Right cardiac atrium (tissue), 5 donors: ENCODE measurements at regions not wholly inside any gene's neighbourhood (a gene's known extent, or its start where the extent isn't known, plus 50 kb on each side); places are given as distances from the start of the nearest gene placed in this dataset.

Experiments used
- ATAC-seq, 2 donors: fragments of 200-7000 bp; cut with Tn5 transposase; one replicate each; pipeline versions ENCODE4 v1.8.0 to v1.9.1; 2020; ENCODE audit warnings: moderate library complexity in 2 of 2, mild to moderate bottlenecking in 1 of 2
- DNase-seq, 3 donors: peaks; one replicate each; pipeline ENCODE4 v3.0.0-alpha.2; 2020
- H3K27ac ChIP-seq: one replicate; pipeline ENCODE4 v1.5.1; 2013; ENCODE audit warnings: mild to moderate bottlenecking, low read length, control low read depth, moderate library complexity
- H3K27me3 ChIP-seq: one replicate; pipeline ENCODE4 v1.6.1; 2013; ENCODE audit not compliant: control insufficient read depth, insufficient read depth
- H3K4me1 ChIP-seq: one replicate; pipeline ENCODE4 v1.6.1; 2013; ENCODE audit warnings: low read length; ENCODE audit not compliant: control insufficient read depth, insufficient read depth
- H3K4me3 ChIP-seq: one replicate; pipeline ENCODE4 v1.5.1; 2013; ENCODE audit warnings: low read length, control low read depth
- H3K9me3 ChIP-seq: one replicate; pipeline ENCODE4 v1.6.1; 2013; ENCODE audit warnings: low read length; ENCODE audit not compliant: control insufficient read depth
- WGBS: extraction: QIAGEN DNeasy Blood & Tissue Kit; methylation state at CpG from one replicate; pipeline ENCODE4 v1.1.7; 2013; 5-methylcytosine and 5-hydroxymethylcytosine counted together
- intact Hi-C, 4 donors: fragments of 100-400 bp; cut with DNase I; formaldehyde crosslinking; loops; one replicate each; pipeline versions ENCODE4 v1.11.0 to v1.14.0; 2022 to 2023
- donor health status: healthy with polysubstance abuse.
- donor health status: DM: no; HTN: yes; CAD: no.
- donor health status: DM: no; HTN: no; CAD: no.
- donor health status: DM: no; HTN: yes; CAD: no; lungs with severe emphysema.
- donor health status: DM: yes; HTN: yes; CAD: no.

DNA sequence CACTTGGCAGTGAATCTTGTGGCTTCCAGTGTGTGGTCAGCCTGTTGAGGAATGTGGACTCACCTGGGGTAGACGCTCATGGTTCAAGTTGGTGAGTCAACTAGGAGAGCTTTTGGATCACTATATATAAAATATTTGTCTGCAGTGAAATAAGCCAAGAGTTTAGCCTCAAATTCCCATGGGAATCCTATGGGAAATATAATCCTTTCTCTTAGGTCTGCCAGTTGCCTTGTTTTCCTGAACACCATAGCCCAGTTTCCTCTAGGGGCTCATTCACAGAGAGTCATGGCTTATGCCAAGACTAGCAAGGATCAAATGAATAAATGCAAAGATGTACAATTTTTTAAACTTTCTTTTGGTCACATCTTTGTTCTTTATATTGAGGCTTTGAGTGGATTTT, 100.1 kb upstream of the NPHP3 start:
- Histone ChIP-seq H3K27ac (no peak overlapping the region), H3K4me3 (no peak overlapping the region), H3K9me3 (no peaks in the 10 kb centered on the region), H3K27me3 (no peaks in the 10 kb centered on the region), H3K4me1 (peaks cover 1% of the 10 kb centered on the region)
- WGBS, result 59% methylated on average over 1 of the region's 1 CpG
- intact Hi-C loops, result no loop called here
- no peak for DNase-seq
- no peak for ATAC-seq

DNA sequence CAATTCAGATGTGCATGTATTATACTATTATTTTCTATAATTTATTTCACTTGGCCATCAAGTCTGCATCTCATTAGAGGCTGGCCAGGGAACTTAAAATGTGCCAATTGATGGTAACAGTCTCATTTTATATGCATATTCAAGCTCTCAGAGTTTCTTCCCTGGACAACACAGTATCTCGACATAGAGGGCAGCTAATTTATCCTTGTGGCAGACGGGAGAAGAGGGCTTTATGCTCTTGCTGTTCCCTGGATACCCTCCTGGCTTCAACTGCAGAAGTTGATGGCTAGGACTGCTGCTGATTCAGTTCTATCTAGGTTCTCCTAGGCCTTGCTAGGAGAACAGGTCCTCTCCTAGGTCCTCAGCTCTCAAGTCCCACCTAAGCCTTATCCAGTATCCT, 99.1 kb upstream of the NPHP3 start:
- intact Hi-C loops, result no loop called here
- 88% methylated on average over 2 of the region's 2 CpGs for WGBS
- H3K4me1 ChIP-seq, result peaks cover 1% of the 10 kb centered on the region
- ATAC-seq, result no peak
- DNase-seq, result no peak
- H3K4me3 ChIP-seq, result no peak overlapping the region
- no peaks in the 10 kb centered on the region for H3K27me3 ChIP-seq
- no peaks in the 10 kb centered on the region for H3K9me3 ChIP-seq
- no peak overlapping the region for H3K27ac ChIP-seq

DNA sequence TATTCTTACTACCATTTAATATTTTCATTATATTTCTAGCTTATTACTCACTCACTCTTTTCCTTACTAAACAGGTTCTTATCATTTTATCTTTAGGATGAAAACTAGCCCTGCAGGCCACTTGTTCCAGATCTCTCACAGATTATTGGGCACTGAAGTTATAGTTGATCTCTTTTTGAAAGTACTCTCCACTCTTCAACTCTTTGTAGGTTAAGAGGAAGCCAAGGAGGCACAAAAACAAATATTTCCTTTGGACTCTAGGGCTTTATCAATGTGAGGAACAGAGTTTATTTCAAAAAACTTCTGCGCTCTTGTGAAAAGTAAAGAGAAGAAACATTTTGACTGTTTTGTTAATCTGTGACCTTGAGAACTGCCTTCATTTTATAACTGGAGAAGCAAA, 96.0 kb upstream of the NPHP3 start:
- ATAC-seq (no peak), DNase-seq (no peak)
- no peak overlapping the region for H3K4me3 ChIP-seq
- WGBS, result 82% methylated on average over 1 of the region's 1 CpG
- intact Hi-C loops, result no loop called here
- no peaks in the 10 kb centered on the region for H3K9me3 ChIP-seq
- H3K27ac ChIP-seq, result no peak overlapping the region
- H3K4me1 ChIP-seq, result no peaks in the 10 kb centered on the region
- no peaks in the 10 kb centered on the region for H3K27me3 ChIP-seq

DNA sequence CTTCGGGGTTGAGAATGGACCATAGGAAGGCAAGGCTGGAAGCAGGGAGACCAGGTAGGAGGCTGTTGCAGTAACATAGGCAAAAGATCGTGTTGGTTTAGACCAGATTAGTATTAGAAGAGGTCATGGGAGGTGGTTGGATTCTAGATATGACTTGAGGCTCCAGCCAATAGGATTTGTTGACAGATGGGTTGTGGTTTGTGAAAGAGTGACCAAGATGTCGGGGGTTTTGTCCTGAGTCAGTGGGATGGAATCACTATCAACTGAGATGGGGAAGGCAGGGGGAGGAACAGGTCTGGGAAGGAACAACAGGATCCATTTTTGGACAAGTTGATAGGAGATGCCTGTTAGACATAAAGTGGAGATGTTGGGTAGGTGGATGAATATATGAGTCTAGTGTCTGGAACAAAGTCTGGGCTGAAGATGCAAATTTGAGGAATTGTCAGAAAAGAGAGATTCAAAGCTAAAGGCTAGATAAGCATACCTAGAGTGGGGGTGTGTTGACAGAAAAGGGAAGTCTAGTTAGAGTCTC, 95.5 kb upstream of the NPHP3 start:
- WGBS, result 80% methylated on average over 3 of the region's 3 CpGs
- Histone ChIP-seq H3K9me3 (peaks cover 2% of the 10 kb centered on the region), H3K27ac (no peak overlapping the region), H3K27me3 (no peaks in the 10 kb centered on the region), H3K4me3 (no peak overlapping the region), H3K4me1 (peaks cover 1% of the 10 kb centered on the region)
- no peak for ATAC-seq
- intact Hi-C loops, result no loop called here
- DNase-seq, result no peak

DNA sequence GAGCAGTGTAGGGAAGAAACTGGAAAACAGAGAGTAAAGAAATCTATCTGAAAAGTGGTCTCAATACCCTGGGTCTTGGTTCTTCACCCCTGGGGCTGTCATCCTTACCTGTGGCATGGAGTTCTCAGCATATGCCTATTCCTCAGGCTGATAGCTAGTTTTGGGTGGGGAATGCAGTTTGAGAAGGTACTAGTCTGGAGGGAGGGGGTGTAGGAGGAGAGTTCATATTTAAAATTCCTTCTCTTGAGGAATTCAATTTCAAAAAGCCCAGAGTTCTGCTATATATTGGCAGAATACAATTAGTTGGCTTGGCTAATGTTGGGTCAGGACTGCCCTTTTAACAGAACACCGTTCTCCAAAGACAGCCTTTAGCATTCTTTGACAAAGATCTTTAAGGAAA, 82.9 kb upstream of the NPHP3 start:
- Histone ChIP-seq H3K4me3 (no peak overlapping the region), H3K4me1 (no peaks in the 10 kb centered on the region), H3K27me3 (no peaks in the 10 kb centered on the region), H3K9me3 (no peaks in the 10 kb centered on the region), H3K27ac (no peak overlapping the region)
- no peak for ATAC-seq
- no peak for DNase-seq
- intact Hi-C loops, result no loop called here
- WGBS, result 70% methylated on average over 1 of the region's 1 CpG

DNA sequence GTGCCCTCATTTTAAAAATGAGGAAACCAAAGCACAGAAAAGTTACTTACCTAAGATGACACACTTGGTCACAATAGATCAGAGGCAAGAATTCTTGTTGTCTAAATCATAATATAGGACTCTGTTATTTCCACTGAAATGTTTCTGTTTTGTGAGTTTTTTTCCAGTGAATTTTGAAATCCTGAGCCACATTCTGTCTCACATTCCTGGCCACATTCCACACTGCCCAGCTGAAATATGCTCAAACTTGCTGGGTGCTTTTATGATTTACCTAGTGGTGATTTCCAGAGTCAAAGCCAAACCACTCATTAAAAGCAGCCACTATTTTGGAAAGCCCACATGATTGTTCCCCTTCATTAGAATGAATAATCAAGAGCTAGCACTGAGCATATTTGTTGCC, 82.3 kb upstream of the NPHP3 start:
- no peak for ATAC-seq
- intact Hi-C loops, result no loop called here
- Histone ChIP-seq H3K4me3 (no peak overlapping the region), H3K27ac (no peak overlapping the region), H3K4me1 (no peaks in the 10 kb centered on the region), H3K9me3 (no peaks in the 10 kb centered on the region), H3K27me3 (no peaks in the 10 kb centered on the region)
- DNase-seq, result peak in 1 of 3 donors; percentile 41

DNA sequence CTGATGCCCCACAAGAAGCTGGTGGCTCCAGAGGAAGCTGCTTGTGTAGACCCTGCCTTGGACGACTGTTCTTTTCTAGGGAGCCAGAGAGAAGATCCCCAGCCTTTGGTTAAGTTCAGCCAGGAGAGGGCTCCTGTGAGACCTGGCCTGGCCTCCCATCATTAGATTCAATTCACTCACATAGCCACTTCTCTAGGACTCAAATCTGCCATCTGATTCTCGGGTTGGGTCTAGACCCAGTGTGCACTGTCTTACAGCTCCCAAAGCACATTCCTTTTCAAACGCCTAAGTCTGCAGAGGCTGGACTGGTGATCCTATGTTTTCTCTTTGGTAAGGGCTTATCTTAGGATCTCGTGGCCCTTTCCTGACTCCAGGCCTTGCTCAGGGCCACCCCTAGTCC, 81.7 kb upstream of the NPHP3 start:
- 69% methylated on average over 4 of the region's 4 CpGs for WGBS
- Histone ChIP-seq H3K4me3 (no peak overlapping the region), H3K27me3 (no peaks in the 10 kb centered on the region), H3K27ac (no peak overlapping the region), H3K9me3 (no peaks in the 10 kb centered on the region), H3K4me1 (no peaks in the 10 kb centered on the region)
- ATAC-seq (peak in 1 of 2 donors; percentile 19), DNase-seq (no peak)
- intact Hi-C loops, result no loop called here

DNA sequence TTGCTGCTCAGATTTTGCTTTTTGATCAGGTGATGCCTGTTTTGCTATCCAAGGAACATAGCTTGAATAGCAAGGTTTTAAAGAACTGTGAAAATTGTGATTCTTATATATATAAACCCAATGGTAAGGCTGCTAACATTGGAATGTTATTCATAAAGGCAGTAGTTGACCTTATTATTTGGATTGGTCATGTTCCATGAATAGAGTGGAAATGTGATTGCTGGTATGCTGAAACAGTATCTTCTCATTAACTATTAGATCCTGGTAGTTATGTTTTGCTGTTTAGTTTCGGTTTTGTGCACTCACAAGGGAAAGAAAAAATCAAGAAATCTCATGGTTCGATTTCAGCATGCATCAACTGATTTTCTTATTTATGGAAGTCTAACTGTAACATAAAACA, 78.7 kb upstream of the NPHP3 start:
- H3K27ac ChIP-seq, result no peak overlapping the region
- ATAC-seq (no peak), DNase-seq (no peak)
- H3K4me3 ChIP-seq, result no peak overlapping the region
- intact Hi-C loops, result no loop called here
- no peaks in the 10 kb centered on the region for H3K4me1 ChIP-seq
- H3K9me3 ChIP-seq, result no peaks in the 10 kb centered on the region
- WGBS, result 46% methylated on average over 2 of the region's 2 CpGs
- H3K27me3 ChIP-seq, result no peaks in the 10 kb centered on the region

DNA sequence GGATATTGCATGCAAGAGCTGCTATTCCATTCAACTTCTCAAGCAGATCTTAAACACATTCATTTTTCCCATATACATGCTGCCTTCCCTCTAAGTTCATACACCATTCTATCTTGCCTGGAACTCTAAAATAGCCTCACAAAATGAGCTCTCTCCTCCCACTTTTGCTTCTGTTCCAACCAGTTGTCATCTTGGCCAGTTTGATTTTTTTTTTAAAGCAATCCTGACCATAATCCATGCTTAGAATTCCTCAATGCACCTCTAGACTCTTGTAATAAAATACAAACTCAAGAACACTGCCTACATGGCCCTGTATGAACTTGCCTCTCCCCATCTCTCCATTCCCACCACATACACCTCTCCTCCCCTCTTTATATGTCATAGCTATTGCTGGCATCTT, 68.6 kb upstream of the NPHP3 start:
- H3K27ac ChIP-seq, result no peak overlapping the region
- peaks cover 10% of the 10 kb centered on the region for H3K4me1 ChIP-seq
- ATAC-seq (no peak), DNase-seq (no peak)
- H3K27me3 ChIP-seq, result no peaks in the 10 kb centered on the region
- H3K4me3 ChIP-seq, result no peak overlapping the region
- intact Hi-C loops, result no loop called here
- no peaks in the 10 kb centered on the region for H3K9me3 ChIP-seq

DNA sequence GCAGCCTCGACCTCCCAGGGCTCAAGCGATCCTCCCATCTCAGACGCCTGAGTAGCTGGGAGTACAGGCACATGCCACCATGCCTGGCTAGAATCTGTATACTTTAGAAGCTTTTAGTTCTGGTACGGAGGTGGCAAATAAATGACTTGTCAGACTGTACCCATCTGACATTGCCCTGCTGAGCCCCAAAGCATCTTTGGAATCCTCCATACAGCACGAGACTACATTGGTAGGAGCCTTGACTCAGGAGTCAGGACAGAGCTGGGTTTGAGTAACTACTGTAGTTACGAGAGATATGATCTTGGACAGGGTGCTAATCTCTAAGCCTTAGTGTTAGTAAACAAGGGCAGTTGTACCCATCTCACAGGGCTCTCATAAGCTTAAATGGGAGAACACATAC, 67.8 kb upstream of the NPHP3 start:
- no peak overlapping the region for H3K4me3 ChIP-seq
- no peak overlapping the region for H3K27ac ChIP-seq
- no peaks in the 10 kb centered on the region for H3K9me3 ChIP-seq
- ATAC-seq, result no peak
- H3K4me1 ChIP-seq, result peaks cover 10% of the 10 kb centered on the region
- DNase-seq, result no peak
- intact Hi-C loops, result no loop called here
- WGBS, result 88% methylated on average over 6 of the region's 6 CpGs
- no peaks in the 10 kb centered on the region for H3K27me3 ChIP-seq

DNA sequence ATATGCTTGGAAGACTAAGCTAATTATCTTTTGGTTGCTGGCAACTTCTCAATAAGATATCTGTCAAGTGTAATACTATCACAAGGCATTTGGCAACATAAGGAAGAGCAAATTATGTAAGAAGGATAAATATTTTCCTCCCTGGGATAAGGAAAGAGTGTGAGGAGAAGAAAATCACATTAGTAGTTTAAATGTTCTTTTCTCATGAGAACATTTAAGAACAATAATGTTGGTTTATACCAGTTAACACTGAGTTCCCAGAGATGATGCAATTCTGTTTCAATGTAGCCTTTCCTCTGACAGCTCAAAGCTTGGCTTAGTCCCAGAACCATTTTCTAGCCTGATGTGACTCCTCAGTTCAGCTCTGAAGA, 66.1 kb upstream of the NPHP3 start:
- intact Hi-C loops, result no loop called here
- no peaks in the 10 kb centered on the region for H3K27me3 ChIP-seq
- no peaks in the 10 kb centered on the region for H3K9me3 ChIP-seq
- no peak overlapping the region for H3K27ac ChIP-seq
- no peak overlapping the region for H3K4me3 ChIP-seq
- H3K4me1 ChIP-seq, result peaks cover 10% of the 10 kb centered on the region
- DNase-seq (no peak), ATAC-seq (peak; percentile 89 to 90)

DNA sequence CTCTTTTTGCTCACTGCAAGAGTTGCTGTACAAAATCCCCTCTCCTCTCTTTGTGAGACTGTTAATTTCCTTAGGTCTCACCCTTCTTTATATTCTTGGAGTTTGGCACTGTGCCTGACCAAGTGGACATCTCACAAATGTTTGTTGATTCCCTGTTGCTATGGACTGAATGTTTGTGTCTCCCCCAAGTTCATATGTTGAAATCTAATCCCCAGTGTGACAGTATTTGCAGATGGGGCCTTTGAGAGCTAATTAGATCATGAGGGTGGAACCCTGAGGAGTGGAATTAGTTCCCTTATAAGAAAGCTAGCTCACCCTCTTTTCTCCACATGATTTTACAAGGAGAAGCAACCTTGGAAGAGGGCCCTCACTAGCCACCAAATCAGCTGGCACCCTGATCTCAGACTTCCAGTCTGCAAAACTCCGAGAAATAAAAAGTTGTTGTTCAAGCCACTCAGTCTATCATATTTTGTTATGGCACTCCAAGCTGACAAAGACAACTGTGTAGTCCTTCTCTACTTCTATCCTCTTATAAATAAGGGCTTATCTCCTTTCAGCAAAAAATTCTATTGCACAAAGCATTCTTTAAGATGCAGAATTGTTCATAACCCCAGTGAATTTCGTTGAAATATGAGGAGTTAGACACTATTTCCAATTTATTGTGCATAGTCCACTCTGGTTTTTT, 65.5 kb upstream of the NPHP3 start:
- no peaks in the 10 kb centered on the region for H3K9me3 ChIP-seq
- no peaks in the 10 kb centered on the region for H3K27me3 ChIP-seq
- 17% methylated on average over 2 of the region's 2 CpGs for WGBS
- peak; percentile 59 to 75 for ATAC-seq
- H3K27ac ChIP-seq, result peak overlapping the region; percentile 50
- no peak overlapping the region for H3K4me3 ChIP-seq
- DNase-seq, result peak in 1 of 3 donors; percentile 71
- peaks cover 10% of the 10 kb centered on the region for H3K4me1 ChIP-seq
- intact Hi-C loops, result no loop called here
